Activated naive CD8-positive, alpha-beta T cell (primary cell): ENCODE measurements at regions not wholly inside any gene's neighbourhood (a gene's known extent, or its start where the extent isn't known, plus 50 kb on each side); places are given as distances from the start of the nearest gene placed in this dataset.
"Not testable (repeated sequence)": the region's sequence is repeated elsewhere in the genome, so short reads cannot be mapped to it uniquely, and the experiment has no call there.

ENCODE experiments used
- H3K27ac Mint-ChIP-seq: one replicate; pipeline ENCODE4 v1.8.0; 2021; ENCODE audit warnings: mixed read lengths
- H3K27me3 Mint-ChIP-seq: one replicate; pipeline ENCODE4 v1.8.0; 2021; ENCODE audit warnings: mixed read lengths
- H3K36me3 Mint-ChIP-seq: one replicate; pipeline ENCODE4 v1.8.0; 2021; ENCODE audit warnings: mixed read lengths
- H3K4me1 Mint-ChIP-seq: one replicate; pipeline ENCODE4 v1.8.0; 2021; ENCODE audit warnings: low read depth, mixed read lengths
- H3K4me3 Mint-ChIP-seq: one replicate; pipeline ENCODE4 v1.8.0; 2021; ENCODE audit warnings: mild to moderate bottlenecking, mixed read lengths
- H3K9me3 Mint-ChIP-seq: one replicate; pipeline ENCODE4 v1.8.0; 2021; ENCODE audit warnings: low read depth, mixed read lengths

DNA sequence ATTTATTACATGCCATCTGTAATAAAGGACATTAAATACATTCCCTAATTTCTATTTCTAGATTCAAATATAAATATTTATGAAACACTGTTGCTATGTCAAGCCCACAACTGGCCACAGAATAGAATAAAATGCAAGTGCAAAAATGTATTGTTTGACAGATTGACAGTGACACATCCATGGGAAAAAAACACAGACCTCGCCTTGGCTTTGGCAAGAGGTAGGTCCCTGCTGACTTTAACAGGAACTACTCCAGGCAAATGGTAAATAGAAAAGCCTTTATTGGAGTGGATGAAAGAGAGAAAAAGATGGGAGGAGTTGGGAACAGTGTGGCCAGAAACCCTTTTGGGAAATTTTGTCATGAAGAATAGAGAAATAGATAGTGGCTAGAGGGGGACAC, 622.9 kb downstream of the UTRN start:
- H3K27ac Mint-ChIP-seq = no peak overlapping the region
- peaks cover 8% of the 10 kb centered on the region for H3K27me3 Mint-ChIP-seq
- H3K4me1 Mint-ChIP-seq = peaks cover 9% of the 10 kb centered on the region
- peaks cover 14% of the 10 kb centered on the region for H3K36me3 Mint-ChIP-seq
- H3K4me3 Mint-ChIP-seq = no peak overlapping the region
- H3K9me3 Mint-ChIP-seq = peaks cover 5% of the 10 kb centered on the region

DNA sequence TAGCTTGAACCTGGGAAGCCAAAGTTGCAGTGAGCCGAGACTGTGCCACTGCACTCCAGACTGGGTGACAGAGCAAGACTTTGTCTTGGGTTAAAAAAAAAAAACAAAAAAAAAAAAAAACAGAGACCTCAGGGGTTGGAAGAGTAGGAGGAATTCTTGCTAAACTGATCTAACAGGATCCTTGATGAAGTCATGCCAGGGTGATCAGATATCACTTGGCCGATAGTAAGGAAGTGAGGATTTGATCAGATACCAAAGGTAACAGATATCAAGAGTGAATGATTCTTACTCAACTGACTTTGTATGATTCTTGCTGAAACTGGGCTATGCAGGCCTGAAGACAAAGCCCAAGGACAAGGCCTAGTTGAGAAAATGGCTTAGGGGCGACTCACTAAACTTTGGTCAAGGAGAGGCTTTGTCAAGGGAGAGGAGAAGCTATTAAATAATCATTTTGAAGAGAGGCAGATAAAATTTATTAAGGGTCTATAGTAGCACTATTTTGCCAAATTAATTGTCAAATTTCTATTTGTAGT, 624.7 kb downstream of the UTRN start:
- H3K36me3 Mint-ChIP-seq = peaks cover 8% of the 10 kb centered on the region
- no peak overlapping the region for H3K4me3 Mint-ChIP-seq
- no peak overlapping the region for H3K27ac Mint-ChIP-seq
- H3K4me1 Mint-ChIP-seq = peaks cover 9% of the 10 kb centered on the region
- peaks cover 6% of the 10 kb centered on the region for H3K27me3 Mint-ChIP-seq
- no peaks in the 10 kb centered on the region for H3K9me3 Mint-ChIP-seq

DNA sequence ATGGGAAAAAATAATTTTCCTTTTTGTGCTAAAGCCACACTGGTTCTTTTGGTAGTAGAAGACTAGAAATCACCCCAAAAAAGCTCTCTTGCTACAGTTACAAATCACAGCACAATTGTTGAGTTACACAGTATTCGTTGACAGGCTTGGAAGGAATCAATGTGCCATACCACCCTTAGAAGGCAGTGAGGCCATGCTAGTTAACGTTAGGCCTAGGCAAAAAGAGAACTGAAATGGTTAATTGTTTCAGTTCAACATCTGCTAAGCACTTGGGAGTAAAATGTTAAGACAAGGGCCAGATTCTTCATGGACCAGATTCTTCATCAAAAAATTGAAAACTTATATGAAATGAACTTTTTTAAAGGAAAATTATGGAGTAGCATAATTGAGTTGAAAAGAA, 626.2 kb downstream of the UTRN start:
- Mint-ChIP-seq H3K27me3 (peaks cover 11% of the 10 kb centered on the region), H3K27ac (no peak overlapping the region), H3K4me1 (peaks cover 9% of the 10 kb centered on the region), H3K9me3 (no peaks in the 10 kb centered on the region), H3K4me3 (no peak overlapping the region), H3K36me3 (peaks cover 8% of the 10 kb centered on the region)

DNA sequence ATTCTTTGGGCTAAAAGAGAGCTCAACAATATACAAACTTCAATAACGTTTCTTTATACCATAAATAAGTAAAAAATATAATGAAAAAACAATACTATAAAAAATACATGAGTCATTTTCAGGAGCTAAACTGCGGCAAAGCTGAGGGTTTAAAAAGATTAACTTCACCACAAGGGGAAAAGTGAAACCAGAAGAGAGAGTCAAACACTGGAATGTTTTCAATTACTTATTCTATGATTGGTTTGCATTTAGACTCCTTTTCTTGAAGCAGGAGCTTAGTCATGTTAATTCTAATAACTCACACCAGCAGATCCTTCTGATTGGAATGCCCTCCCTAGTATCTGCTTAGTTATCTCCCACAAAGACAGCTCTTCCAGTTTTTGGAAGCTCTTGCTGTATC, 627.3 kb downstream of the UTRN start:
- Mint-ChIP-seq H3K4me1 (peaks cover 9% of the 10 kb centered on the region), H3K27me3 (peaks cover 8% of the 10 kb centered on the region), H3K4me3 (no peak overlapping the region), H3K36me3 (peaks cover 4% of the 10 kb centered on the region), H3K9me3 (no peaks in the 10 kb centered on the region), H3K27ac (peak overlapping the region; percentile 11)

DNA sequence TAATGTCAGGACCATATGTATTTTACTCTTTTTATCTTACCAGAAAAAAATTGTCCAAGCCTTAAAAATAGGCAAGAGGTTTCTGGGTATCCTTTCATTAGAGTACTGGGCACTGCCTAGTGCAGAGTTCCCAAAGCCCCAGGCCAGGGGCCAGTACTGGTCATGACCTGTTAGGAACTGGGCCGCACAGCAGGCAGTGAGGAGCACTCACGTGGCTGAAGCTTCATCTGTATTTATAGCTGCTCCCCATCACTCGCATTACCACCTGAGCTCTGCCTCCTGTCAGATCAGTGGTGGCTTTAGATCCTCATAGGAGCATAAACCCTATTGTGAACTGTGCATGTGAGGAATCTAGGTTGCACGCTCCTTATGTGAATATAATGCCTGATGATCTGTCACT, 632.9 kb downstream of the UTRN start:
- no peak overlapping the region for H3K4me3 Mint-ChIP-seq
- H3K27me3 Mint-ChIP-seq = peaks cover 8% of the 10 kb centered on the region
- H3K9me3 Mint-ChIP-seq = no peaks in the 10 kb centered on the region
- H3K27ac Mint-ChIP-seq = no peak overlapping the region
- H3K36me3 Mint-ChIP-seq = no peaks in the 10 kb centered on the region
- H3K4me1 Mint-ChIP-seq = no peaks in the 10 kb centered on the region

DNA sequence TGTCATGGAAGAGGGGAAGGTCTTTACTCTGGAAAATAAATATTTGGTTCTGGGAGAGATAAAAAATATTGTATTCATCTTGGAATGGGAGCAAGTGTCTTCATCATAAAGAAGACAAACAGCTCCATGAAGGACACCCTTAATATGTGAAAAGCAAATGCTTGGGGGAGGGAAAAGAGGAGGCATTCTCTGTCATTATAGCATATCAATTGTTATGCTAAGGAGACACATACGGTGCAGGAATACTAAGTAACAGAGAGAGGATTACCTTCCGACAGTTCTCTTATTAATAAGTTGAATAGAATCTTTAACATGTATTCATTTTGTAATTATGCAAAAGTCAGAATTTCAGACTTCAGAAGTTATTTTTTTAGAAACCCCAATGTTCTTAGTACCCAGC, 634.4 kb downstream of the UTRN start:
- no peaks in the 10 kb centered on the region for H3K9me3 Mint-ChIP-seq
- H3K36me3 Mint-ChIP-seq = no peaks in the 10 kb centered on the region
- peaks cover 8% of the 10 kb centered on the region for H3K27me3 Mint-ChIP-seq
- H3K4me3 Mint-ChIP-seq = no peak overlapping the region
- no peak overlapping the region for H3K27ac Mint-ChIP-seq
- no peaks in the 10 kb centered on the region for H3K4me1 Mint-ChIP-seq

DNA sequence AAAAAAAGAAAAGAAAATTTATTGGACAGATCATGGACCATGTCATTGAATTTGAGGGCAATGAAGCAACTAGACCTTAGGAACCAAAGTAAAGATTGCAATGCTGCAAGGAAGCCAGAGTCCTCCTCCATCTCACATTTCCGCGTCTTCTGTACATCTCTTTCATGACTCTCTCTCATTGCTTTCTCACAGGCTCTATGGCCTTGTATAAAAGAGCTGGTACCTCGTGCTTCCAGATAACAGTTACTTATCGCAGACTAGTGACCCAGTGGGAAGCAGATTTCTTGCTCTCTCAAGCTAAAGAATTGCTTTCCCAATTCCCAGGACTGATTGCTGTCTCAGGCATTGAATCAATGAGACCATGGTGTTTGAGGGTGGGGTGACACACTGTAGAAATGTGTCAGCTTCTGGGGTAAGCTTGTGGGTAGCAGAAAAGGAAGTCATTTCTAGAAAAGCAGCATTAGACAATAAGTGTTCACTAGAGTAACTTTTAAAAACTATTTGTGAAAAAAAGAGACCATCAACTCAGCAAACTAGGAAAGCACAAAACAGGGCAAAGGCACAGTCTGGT, 635.3 kb downstream of the UTRN start:
- peaks cover 6% of the 10 kb centered on the region for H3K27me3 Mint-ChIP-seq
- H3K36me3 Mint-ChIP-seq = no peaks in the 10 kb centered on the region
- H3K9me3 Mint-ChIP-seq = no peaks in the 10 kb centered on the region
- H3K27ac Mint-ChIP-seq = no peak overlapping the region
- H3K4me1 Mint-ChIP-seq = no peaks in the 10 kb centered on the region
- no peak overlapping the region for H3K4me3 Mint-ChIP-seq

DNA sequence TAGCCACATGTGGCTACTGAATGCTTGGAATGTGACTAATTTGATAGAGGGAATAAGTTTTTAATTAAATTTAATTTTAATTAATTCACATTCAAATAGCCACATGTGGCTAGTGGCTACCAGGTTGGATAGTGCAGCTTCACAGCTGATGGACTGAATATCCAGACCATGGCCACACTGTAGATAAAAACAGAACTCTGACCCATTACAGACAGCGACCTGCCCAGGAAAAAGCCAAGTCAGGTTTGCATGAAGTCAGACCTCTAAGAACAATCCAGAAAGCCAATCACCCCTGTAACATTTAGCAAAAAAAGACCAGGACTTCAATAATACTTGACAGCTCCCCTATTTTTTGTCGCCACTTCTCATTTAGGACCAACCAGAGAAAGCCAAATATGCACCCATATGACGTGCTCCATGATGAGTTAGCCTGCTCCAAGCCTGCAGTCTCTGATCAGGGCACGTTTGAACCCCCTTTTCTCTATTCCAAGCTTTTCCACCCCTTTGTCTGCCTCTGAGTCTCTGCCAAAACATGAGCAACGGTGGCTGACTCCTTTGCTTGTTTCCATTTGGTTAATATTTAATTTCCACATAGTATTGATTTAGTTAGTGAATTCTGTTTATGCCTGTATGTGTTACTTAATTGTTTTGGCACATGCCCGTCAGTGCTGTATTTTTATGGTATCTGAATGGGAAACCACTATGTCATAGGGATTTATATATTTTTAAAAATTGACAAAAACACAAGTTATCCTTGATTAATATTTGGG, 636.3 kb downstream of the UTRN start:
- H3K27me3 Mint-ChIP-seq = peaks cover 2% of the 10 kb centered on the region
- H3K36me3 Mint-ChIP-seq = no peaks in the 10 kb centered on the region
- H3K9me3 Mint-ChIP-seq = no peaks in the 10 kb centered on the region
- no peak overlapping the region for H3K27ac Mint-ChIP-seq
- no peaks in the 10 kb centered on the region for H3K4me1 Mint-ChIP-seq
- no peak overlapping the region for H3K4me3 Mint-ChIP-seq

DNA sequence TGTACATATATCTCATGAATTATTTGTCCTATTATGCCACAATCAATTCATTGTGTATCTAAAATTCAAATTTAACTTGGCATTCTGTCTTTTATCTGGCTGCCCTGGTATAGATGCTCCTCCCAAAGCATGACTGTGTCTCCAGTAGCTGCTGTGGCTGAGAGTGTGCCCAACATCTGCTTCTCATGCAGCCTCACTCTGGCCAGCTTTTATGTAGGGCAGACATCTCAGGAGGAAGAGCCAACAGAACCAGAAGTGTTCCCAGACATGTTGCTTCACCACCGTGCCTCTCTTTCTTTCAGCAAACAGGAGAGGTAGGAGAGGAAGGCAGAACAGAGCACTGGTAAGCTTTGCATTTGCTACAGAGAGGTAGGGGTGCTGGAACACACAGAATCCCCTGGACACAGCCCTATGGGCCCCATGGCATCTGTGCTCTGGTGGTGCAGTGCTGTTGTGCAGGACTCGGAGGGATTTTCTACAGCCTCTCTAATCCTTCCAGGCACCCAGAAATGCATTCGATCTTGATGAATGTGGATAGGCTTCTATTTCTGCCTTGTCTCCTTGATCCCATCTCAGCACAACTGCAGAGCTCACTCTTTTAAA, 637.1 kb downstream of the UTRN start:
- peaks cover 1% of the 10 kb centered on the region for H3K27me3 Mint-ChIP-seq
- no peak overlapping the region for H3K4me3 Mint-ChIP-seq
- no peaks in the 10 kb centered on the region for H3K4me1 Mint-ChIP-seq
- H3K9me3 Mint-ChIP-seq = no peaks in the 10 kb centered on the region
- H3K36me3 Mint-ChIP-seq = no peaks in the 10 kb centered on the region
- H3K27ac Mint-ChIP-seq = no peak overlapping the region

DNA sequence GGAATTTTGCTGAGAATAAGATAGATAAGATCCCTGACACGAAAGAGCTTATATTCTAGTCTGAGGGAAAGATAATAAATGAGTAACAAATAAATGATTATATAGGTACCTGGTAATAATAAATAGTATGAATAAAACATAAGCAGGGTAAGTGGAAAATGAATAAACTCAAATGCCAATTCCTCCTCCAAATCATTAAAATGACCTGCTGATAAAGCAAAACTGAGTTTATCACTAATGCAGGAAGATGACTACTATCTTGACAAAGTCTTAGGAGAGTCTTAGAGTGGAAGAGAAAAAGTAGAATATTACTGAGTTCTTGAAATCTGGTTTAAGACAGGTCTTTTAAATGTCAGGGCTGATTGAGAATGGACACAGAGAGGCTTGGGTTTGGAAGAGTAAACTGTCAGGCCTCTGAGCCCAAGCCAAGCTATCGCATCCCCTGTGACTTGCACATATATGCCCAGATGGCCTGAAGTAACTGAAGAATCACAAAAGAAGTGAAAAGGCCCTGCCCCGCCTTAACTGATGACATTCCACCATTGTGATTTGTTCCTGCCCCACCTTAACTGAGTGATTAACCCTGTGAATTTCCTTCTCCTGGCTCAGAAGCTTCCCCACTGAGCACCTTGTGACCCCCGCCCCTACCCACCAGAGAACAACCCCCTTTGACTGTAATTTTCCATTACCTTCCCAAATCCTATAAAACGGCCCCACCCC, 637.8 kb downstream of the UTRN start:
- not testable (repeated sequence) for H3K27me3 Mint-ChIP-seq, H3K9me3 Mint-ChIP-seq, H3K36me3 Mint-ChIP-seq

DNA sequence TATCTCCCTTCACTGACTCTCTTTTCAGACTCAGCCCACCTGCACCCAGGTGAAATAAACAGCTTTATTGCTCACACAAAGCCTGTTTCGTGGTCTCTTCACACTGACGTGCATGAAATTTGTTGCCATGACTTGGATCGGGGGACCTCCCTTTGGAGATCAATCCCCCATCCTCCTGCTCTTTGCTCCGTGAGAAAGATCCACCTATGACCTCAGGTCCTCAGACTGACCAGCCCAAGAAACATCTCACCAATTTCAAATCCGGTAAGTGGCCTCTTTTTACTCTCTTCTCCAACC, 638.3 kb downstream of the UTRN start:
- not testable (repeated sequence) for H3K9me3 Mint-ChIP-seq, H3K4me1 Mint-ChIP-seq, H3K4me3 Mint-ChIP-seq, H3K27me3 Mint-ChIP-seq, H3K36me3 Mint-ChIP-seq, H3K27ac Mint-ChIP-seq

More for the DNA sequence above, 637.8 kb downstream of the UTRN start:
- not testable (repeated sequence) for H3K27ac Mint-ChIP-seq, H3K4me3 Mint-ChIP-seq, H3K4me1 Mint-ChIP-seq

DNA sequence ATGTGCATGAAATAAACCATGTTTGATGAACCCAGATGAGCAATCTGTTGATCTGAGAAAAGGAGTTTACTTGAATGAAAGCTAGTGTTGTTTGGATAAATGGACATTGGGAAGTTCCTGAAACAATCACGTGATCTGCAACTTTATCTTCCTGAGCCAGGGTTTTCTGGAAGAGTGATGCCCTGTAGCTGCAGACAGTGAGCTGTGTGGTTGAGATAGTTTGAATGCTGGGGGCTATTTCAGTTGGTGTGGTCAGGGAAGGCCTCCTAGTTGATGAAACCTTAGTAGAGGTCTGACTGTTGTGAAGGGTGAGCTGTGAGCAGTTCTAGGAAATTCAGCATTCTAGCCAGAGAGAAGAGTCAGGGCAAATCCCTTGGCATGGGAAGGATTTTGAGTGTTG, 643.7 kb downstream of the UTRN start:
- Mint-ChIP-seq H3K4me1 (no peaks in the 10 kb centered on the region), H3K27ac (no peak overlapping the region), H3K27me3 (no peaks in the 10 kb centered on the region), H3K9me3 (no peaks in the 10 kb centered on the region), H3K36me3 (no peaks in the 10 kb centered on the region), H3K4me3 (no peak overlapping the region)

DNA sequence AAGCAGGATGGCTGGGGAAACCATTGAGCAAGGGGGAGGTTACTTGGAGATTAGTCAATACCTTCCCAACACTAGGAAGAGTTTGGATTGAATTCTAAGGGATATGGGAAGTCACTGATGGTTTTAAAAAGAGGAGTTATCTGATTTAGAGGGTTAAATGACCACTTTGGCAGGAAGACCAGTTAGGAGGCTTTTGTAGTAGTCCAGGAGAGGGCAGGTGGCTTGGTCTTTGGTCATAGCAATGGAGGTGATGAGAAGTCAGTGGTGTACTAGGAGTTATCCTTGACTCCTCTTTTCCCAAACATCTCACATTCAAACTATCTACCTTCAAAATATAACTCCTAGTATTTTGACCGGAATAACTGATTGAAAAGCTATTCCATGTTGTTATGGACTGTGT, 644.1 kb downstream of the UTRN start:
- Mint-ChIP-seq H3K9me3 (peaks cover under 1% of the 10 kb centered on the region), H3K27me3 (no peaks in the 10 kb centered on the region), H3K36me3 (peaks cover under 1% of the 10 kb centered on the region), H3K4me1 (no peaks in the 10 kb centered on the region), H3K27ac (no peak overlapping the region), H3K4me3 (no peak overlapping the region)

DNA sequence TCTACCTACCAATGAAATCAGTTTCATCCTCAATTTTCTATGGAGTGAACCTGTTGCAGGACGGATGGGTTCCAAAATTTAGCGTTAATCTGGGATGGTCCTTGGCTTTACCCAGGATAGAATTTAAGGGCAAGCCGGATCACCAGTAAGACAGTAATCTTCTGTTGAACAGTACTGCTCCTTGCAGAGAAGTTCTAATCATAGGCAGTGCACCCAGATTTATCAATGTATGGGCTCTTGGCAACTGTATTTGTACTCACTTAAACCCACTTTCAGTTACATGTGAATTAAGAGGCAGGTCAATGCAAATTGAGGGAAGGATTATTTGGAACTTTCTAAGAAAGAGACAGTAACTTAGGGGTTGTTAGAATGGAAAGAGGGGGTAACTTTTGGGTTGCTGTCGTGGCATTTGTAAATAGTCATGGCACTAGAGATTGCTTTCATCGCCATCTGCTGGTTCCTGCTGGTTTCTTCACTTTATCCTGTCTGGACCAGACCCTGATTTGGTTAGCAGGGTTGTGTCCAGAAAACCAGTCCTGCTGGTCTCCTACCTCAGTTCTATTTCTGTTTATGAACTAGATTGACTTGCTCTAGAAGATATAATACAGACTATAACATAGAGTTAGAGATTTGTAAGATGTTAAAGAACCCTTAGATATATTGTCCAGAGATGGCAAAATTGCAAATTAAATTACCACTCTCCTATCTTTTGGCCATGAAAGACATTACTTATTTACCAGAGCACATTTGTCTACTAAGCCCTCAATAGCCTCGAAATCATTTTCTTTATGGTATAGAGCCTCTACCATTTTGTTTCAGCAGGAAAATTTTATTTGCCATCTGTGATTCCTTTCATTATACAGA, 646.3 kb downstream of the UTRN start:
- no peak overlapping the region for H3K4me3 Mint-ChIP-seq
- peaks cover 3% of the 10 kb centered on the region for H3K9me3 Mint-ChIP-seq
- peaks cover 3% of the 10 kb centered on the region for H3K36me3 Mint-ChIP-seq
- H3K27me3 Mint-ChIP-seq = no peaks in the 10 kb centered on the region
- H3K4me1 Mint-ChIP-seq = no peaks in the 10 kb centered on the region
- no peak overlapping the region for H3K27ac Mint-ChIP-seq
